ENCODE measurements at regions not wholly inside any gene's neighbourhood (a gene's known extent, or its start where the extent isn't known, plus 50 kb on each side); places are given as distances from the start of the nearest gene placed in this dataset.

GRCh38 chr5:67490543-67491321, 294.1 kb upstream of the CD180 start:
- no peak for DNase-seq

DNA sequence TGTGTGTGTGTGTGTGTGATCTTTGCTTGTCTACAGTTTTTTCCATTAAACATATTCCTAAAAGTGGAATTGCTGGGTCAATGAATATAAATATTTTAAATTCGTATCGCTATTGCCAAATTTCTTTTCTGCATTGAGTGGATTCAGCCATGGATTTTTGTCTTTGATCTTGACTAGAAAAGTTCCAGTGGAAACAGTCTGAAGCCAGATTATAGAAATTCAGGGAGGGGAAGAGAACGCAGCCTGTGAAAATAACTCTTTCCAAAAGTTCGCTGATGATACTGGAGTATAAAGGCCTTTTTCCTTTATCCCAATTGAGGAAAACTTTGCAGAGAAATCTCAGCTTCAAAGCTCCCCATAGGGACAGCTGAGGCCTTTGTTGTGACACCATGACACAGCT, 292.3 kb upstream of the CD180 start:
- DNase-seq, result no peak

DNA sequence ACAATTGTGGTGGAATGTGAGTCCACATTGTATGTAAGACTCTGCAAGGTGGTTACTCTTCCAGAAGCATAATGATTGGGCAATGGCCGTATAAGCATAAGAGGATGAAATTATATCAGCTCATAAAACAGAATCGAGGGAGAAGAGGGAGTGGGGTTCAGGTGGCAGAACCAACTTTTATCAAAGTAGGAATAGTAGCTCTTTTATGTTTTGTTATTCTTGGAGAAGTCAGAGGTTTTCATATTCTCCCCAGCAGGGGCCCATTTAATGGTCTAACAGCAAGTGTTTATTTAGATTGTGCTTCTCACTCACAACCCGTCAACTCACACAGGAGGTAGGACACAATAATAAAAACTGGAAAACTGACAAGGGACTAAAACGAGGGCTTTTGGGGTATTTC, 291.3 kb upstream of the CD180 start:
- DNase-seq, result no peak

DNA sequence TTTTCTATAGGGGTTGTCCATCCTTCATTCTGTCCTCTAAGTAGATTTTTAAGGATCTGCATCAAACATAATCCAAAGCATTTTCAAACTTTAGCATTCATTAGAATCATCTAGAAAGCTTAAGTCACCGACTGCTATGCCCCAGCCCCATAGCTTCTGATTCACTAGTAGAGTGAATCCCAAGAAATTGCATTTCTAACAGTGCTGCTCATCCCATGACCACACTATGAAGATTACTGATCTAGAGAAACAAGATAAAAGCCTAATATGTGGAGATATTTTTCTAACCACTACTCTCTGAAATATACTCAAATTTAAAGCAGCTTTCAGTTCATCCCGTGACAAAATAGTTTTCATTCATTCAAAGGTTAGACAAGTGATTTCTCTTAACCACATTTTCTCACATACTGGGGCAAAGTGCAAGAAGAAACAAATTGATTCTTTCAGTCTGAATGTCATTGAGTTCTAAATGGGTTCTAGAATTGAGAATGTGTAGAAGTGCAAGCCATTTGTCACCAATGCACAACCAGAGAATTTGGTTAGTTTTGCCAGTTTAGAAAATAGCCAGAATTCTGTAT, 286.9 kb upstream of the CD180 start:
- no peak for DNase-seq

- DNase-seq, result no peak
These were observed 284.8 kb upstream of the CD180 start for GRCh38 chr5:67481362-67481761.

DNA sequence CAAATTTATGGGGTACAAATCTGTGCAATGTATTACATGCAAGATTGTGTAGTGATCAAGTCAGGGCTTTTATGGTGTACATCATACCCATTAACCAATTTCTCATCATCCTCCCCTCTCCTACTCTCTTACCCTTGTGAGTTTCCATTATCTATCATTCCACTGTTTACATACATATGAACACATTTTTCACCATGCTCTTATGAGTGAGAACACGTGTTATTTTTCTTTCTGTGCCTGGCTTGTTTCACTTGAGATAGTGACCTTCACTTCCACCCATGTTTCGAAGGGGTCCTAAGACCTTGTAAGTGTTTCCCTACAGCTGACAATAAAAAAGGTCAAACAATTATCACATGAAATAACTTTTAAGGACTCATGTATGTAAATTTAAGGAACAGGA, 281.7 kb upstream of the CD180 start:
- DNase-seq, result no peak

- no peak for DNase-seq
These were observed 280.4 kb upstream of the CD180 start for GRCh38 chr5:67476995-67477394.

DNA sequence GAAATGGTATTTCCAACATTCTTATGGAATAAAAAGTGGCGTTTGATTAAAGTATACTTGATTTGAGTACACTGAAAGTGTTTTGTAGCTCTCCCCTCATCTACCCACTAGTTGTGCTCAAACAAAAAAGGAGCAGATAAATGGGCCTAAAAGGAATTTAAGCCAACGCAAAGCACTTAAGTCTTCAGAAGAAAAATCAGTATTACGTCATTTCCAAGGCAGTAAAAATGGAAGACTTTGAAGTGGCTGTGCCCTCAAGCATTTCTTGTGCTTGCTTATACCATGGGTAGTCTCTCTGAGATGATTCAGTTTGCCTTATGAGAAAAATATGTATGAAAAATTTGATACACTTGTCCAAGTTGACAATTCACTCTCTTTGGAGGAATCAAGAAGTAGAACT, 279.9 kb upstream of the CD180 start:
- no peak for DNase-seq

DNA sequence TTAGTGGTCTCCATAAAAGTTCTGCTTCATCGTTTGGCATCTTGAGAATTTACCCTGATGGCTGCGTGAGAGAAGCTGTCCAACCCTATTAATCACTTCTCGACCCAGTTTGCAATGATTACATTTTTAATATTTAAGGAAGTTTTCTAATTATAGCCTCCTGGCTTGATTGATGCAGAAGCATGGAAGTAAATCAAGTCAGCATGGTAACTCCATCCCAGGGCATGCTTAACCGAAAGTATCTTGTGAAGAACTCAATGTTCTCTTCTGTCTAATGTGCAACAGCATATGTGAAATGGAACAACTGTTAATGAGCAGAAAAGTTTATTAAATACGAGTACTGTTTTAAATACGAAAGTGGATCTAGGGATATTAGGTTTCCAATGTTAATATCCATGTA, 278.9 kb upstream of the CD180 start:
- no peak for DNase-seq

- DNase-seq, result no peak
These were observed 278.1 kb upstream of the CD180 start for GRCh38 chr5:67474597-67475238.

DNA sequence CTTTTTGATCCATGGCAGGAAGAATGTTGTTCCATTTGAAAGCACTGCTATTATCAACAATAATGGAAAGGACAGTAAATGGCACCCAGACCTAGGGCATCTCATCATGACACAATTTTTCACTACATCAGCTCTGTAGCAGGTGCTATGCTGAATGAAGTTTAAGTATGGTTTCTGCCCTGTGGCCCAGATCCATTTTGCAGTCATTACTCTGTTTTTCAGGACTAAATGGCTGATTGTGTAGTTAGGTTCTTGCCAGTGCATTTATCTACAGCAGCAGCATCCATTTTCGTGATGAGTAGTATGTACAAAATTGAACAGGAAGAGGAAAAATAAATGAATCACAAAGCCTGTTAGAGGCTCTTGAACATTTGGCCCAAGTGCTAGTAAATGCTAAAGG, 270.5 kb upstream of the CD180 start:
- DNase-seq, result no peak

GRCh38 chr5:67465537-67466207, 269.1 kb upstream of the CD180 start:
- no peak for DNase-seq

DNA sequence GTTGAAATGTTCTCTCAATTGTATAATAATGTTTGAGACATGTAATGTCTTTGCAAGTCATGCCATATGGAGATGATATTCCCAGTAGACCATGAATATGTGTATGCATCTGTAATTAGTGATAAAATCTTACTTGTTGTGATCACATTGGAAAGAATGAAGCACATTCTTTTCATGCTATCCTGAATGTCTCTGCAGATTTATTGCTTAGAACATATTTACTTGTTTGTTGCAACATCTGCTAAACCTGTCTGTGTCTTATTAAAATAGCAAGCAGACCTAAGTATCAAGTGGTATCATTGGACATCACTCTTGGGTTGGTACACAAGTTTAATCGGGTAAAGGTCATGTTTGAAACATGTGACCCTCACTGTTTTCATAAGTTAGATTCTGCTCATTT, 265.5 kb upstream of the CD180 start:
- no peak for DNase-seq

DNA sequence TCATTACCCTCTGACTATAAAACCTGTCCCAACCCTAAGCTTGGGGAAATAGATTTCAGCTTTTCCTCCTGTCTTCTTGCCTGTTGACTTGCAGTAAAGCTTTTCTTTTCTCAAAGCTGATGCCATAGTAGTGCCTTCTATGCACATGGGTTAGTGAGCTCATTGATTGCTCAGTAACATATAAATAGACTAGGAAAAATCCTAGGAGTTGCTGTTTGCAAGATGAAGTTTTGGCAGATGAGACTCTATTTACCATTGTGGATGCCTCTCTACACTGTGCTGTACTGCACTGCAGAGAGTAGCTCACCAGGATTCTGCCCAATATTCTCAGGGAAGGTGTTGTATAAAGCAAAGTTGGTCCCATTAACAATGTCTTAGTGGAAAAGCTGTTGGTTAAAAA, 262.7 kb upstream of the CD180 start:
- DNase-seq, result no peak

GRCh38 chr5:67455970-67456369, 259.4 kb upstream of the CD180 start:
- no peak for DNase-seq

- DNase-seq, result no peak
These were observed 258.5 kb upstream of the CD180 start for GRCh38 chr5:67454957-67455561.

GRCh38 chr5:67453111-67453905, 256.7 kb upstream of the CD180 start:
- no peak for DNase-seq

DNA sequence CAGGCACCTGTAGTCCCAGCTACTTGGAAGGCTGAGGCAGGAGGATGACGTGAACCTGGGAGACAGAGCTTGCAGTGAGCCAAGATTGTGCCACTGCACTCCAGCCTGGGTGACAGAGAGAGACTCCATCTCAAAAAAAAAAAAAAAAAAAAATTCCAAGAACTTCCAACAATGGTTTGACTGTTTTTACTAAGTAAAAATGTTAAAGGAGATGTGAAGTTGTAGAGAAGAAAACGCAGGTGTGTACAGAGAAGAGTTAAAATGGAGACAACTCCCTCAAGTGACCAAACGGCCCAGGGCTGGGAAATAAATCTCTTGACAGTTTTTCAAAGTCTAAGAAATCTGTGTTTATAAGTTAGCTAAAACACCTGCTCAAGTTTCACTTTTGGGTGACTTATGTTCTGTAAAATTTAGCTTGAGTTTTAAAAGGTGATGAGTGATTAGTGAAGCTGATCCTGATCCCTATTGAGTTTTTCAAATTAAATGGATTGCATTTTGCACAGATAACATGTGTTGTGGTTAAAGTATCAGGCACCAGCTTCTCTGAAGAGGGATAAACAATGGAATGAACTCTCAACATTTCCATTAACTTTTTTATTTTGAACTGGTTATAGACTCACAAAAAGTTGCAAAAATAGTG, 255.2 kb upstream of the CD180 start:
- no peak for DNase-seq

DNA sequence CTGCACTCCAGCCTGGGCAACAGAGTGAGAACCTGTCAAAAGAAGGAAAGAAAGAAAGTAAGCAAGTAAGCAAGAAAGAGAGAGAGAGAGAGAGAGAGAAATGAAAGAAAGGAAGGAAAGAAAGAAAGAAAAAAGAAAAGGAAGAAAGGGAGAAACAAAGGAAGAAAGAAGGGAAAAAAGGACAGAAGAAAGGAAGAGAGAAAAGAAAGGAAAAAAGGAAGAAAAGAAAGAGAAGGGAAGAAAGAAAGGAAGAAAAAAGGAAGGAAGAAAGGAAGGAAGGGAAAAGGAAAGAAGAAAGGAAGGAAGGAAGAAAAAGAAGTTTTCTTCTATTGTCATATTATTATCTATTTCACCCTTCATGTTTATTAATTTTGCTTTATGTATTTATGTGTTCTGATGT, 251.1 kb upstream of the CD180 start:
- no peak for DNase-seq

DNA sequence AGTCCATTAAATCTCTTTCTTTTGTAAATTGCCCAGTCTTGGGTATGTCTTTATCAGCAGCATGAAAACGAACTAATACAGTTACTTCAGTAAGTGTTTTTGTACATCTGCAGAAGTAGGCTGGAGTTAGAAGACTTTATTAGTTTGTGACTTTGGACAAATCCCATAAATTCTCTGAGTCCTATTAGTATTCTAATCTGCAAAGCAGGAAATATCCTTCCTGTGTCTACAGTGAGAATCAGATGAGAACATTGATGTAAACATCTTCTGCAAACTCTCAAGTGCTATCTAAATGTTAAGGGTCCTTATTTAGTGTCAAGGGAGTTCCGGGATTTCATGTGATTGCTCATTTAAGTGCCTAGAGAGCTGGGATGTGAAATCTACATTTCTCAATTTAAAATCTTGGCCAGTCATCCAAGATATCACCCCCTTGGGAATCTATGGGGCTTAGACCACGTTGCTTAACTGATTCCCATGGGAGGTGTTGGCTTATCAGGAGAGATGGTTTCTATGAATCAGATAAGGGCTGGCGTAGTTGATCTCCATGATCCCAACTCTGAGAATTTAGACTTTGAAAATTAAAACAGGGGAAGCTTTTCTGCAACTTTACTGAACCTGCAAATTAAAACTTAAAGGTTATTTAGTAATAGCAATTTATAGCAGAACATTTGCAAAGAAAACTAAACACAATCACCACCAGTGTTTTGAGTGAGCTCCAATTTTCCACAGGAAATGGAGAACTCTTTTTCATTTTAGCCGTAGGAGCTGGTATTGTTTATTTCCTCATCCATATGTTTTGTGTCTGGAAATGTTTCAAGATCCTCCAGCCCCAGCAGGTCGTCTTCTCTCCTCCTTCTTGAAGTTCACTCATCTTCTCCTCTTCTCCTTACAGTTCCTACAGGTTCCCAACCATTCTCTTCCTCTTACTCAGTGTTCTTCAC, 241.6 kb upstream of the CD180 start:
- no peak for DNase-seq

GRCh38 chr5:67435032-67435431, 238.4 kb upstream of the CD180 start:
- DNase-seq, result no peak

Data from DMS53 (cell line).